NCI-H2227 treated with DMSO at 0.1 percent for 48 hours (cell line): ENCODE measurements at regions not wholly inside any gene's neighbourhood (a gene's known extent, or its start where the extent isn't known, plus 50 kb on each side); places are given as distances from the start of the nearest gene placed in this dataset.
"Not testable (repeated sequence)": the region's sequence is repeated elsewhere in the genome, so short reads cannot be mapped to it uniquely, and the experiment has no call there.

Experiments used
- DNase-seq: peaks from one replicate; lab custom pipeline; 2025; lab: John Stamatoyannopoulos, UW

DNA sequence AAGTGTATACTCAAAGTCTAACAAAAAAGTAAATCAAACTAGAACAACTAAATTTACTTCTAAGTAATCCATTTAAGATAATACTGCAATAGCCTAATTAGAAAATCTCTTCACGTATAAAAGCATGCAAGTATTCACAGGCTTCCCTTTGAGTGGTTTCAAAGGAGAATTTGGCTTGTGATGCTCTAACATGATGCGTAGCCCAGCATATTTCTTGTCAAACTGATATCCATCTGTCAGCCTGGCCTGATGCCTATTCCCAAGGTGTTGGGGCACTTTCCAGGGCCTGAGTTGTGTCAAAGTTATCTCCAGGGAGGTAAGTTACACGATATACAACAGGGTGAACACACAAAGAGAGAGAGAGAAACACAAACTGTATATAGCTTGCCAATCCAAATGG lies 287.0 kb upstream of the MAGEB18 start:
- no peak for DNase-seq

DNA sequence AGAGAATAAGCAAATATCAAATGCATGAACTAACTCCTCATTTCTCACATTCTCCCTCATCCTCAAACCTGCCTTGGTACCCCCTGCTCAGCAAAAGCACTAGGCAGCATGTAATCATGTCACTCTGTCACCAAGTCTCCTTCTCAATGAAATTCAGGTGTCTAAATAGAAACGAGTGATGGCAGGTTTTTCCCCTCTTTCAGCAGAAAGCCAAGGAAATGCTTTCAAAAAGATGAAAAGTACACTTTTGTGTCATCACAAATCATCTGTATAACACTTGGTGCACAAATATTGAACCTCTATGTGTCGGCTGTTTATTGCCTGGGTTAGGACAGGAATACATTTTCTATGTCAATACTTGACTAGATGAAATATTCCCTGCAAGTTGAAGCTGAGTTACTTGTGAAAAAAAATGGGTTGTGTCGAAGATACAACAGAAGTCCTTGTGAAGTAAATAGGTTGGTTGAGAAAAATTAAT lies 285.1 kb upstream of the MAGEB18 start:
- no peak for DNase-seq

DNA sequence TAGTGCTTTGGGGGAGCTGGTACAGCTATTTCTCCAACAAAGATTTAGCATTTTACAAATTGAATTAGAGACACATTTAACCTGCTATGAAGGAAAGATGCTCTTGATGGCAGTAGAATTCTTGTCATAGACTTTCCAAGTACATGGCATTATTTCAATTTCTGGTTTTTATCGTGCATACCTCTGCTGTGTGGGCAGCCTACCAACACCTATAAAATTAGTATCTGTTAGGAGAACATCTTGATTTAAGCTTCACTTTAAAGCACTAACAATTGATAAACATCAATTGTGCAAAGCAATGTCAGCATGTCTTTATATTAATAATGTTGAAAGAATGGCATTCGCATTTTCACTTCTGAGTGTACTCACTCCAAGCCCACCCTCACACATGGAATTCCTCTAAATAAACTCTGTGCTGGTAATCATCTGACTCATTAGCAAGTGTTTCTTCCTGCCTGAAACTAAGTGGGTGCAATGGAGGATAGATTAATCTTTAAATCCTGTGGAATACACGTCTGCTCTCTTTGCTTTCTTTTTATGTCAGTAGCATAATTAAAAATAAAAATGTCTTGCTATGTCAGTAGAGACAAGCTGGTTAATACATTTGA lies 279.8 kb upstream of the MAGEB18 start:
- no peak for DNase-seq

DNA sequence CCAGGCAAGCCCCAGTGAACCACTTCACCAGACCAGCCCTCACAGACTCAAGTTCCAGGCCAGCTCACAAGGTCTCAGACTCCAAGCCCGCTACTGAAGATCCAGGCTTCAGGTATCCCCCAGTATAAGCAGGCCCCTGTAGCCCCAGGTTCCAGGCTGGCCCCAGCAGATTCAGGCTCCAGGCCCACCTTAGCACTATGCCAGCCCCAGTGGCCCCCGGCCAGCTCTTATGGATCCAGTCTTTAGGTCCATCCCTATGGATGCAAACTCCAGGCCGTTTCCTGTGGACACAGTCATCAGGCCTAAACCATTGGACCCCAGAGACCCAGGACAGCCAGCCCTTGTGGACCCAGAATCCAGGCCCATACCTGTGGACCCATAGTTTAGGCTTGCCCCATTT lies 277.8 kb upstream of the MAGEB18 start:
- no peak for DNase-seq

DNA sequence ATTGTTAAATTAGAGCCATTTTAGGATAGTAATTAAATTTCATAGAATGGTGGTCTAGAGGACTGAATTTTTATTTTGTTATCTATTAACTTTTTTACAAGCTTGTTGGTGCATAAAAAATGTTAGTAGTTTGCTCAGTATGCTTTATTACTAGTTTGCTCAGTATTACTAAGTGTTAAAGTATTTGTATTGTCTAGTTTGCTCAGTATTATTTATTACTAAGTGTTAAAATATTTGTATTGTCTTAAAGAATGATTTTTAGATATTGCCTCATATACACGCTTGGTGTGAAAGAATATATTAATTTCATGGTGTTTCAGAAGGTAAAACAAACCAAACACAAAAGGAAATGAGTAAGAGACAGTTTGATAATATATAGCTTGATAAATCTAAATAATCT lies 268.4 kb upstream of the MAGEB18 start:
- no peak for DNase-seq

DNA sequence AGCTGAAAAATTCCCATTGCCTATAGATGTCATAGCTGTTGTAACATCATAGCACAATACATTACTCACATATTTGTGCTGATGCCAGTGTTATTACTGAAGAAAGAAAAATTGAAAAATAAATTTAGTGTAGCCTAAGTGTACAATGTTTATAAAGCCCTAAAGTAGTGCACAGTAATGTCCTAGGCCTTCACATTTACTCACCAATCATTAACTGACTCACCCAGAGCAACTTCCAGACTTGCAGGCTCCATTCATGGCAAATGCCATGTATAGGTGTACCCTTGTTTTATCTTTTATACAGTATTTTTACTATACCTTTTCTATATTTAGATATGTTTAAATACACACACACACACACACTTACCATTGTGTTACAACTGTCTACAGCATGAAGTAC lies 265.4 kb upstream of the MAGEB18 start:
- DNase-seq: no peak

DNA sequence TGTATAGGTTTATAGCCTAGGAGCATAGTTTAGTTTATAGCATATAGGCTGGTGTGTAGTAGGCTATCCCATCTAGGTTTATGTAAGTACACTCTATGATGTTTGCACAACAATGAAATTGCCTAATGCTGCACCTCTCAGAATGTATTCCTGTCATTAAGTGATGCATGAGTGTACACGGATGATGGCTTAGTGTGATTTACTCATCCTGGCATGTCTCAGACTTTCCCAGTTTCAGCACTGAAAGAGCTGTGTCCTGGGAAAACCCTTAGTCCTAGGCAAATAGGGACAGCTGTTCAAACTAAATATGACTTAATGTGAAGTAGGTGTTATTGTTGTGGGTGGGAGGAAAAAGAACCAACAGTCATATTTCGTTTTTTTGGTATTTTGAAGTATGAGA lies 264.9 kb upstream of the MAGEB18 start:
- no peak for DNase-seq

DNA sequence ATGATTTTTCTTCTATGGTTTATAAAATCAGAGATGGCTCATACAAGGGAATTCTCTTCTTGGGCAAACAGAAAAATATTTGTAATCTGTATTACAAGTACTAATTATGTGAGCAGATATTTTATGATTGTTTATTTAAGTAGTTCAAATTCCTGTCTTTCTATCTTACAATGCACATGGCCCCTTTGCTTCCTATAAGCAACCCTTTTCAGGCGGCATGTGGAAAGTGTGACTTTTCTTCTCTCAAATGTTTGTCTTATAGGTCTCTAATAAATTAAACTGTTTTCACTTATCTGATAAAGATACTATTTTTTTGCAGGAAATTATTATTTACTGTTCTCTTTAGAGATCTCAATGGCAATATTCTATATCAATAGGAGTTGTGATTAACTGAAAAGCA lies 259.3 kb upstream of the MAGEB18 start:
- no peak for DNase-seq

DNA sequence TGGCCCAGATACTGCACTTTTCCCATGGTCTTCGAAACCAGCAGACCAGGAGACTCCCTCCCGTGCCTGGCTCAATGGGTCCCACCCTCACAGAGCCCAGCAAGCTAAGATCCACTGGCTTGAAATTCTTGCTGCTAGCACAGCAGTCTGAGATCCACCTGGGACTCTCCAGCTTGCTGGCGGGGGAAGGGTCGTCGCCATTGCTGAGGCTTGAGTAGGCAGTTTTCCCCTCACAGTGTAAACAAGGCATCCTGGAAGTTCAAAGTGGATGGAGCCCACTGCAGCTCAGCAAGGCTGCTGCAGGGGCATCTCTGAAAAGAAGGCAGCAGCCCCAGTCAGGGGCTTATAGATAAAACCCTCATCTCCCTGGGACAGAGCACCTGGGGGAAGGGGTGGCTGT lies 255.6 kb upstream of the MAGEB18 start:
- not testable (repeated sequence) for DNase-seq

DNA sequence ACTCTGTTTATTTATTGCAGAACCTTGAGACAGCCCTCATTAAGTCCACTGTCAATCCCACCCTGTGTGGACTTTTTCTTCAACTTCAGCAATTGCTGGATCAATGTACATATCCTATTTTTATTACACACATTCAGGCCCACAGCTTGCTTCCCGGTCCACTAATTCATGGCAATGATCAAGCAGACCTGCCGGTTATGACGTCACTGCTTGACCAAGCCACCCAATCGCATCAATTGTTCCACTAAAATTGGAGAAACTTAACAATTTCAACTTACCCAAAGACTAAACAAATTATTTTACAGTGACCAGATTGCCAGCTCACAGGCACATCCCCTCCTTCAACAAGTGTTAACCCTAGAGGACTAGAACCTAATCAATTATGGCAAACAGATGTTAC lies 240.4 kb upstream of the MAGEB18 start:
- no peak for DNase-seq

DNA sequence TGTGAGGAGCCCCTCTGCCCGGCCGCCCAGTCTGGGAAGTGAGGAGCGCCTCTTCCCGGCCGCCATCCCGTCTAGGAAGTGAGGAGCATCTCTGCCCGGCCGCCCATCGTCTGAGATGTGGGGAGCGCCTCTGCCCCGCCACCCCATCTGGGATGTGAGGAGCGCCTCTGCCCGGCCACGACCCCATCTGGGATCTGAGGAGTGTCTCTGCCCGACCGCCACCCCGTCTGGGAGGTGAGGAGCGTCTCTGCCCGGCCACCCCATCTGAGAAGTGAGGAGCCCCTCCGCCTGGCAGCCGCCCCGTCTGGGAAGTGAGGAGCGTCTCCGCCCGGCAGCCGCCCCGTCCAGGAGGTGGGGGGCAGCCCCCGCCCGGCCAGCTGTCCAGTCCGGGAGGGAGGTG lies 232.4 kb upstream of the MAGEB18 start:
- not testable (repeated sequence) for DNase-seq

DNA sequence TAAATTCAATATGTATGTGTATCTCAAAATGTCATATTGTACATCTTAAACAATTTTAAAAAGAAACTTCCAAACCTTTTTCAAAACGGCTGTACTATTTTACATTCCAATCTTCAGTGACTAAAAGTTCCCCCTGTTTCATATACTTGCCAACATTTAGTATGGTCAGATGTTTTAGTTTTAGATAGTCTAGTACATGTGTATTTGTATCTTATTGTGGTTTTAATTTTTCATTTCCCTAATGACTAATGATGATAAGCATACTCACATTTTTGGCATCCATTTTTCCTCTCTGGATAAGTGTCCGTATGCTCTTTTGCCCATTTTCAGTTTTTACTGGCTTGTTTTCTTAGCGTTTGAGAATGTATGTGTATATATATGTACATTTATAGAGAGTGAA lies 212.2 kb upstream of the MAGEB18 start:
- no peak for DNase-seq

DNA sequence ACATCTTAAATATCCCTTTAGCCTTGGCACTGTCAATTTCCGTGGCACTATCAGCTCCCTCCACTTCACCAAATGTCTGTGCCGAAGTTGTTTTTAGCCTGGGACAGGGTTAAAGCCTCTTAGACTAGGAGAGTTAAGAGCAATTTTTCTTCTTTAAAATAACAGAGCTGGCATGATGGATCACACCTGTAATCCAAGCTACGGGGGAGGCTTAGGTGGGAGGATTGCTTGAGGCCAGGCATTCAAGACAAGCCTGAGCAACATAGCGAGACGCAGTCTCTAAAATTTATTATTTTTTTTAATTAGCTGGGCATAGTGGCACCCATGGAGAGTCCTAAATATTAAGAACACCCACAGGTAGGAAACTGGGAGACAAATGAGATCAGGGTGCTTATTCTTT lies 209.8 kb upstream of the MAGEB18 start:
- DNase-seq: no peak

DNA sequence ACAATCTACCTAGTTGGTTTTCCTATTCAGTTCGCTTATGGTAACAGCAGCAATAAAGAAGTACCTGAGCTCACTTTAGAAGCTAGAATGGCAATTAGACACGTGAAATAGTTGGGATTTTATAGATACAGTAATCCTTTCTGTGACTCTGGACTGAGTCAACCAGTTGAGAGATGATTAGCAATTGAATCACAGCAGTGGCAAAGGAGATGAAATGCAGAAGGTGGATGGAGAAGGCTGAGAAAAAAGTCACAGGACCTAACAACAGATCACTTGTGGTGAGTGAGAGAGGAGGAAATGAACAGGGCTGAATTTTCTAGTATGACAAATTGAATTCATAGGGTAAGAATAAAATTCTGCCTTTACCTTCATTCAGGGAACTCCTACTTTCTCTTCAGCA lies 197.1 kb upstream of the MAGEB18 start:
- no peak for DNase-seq

DNA sequence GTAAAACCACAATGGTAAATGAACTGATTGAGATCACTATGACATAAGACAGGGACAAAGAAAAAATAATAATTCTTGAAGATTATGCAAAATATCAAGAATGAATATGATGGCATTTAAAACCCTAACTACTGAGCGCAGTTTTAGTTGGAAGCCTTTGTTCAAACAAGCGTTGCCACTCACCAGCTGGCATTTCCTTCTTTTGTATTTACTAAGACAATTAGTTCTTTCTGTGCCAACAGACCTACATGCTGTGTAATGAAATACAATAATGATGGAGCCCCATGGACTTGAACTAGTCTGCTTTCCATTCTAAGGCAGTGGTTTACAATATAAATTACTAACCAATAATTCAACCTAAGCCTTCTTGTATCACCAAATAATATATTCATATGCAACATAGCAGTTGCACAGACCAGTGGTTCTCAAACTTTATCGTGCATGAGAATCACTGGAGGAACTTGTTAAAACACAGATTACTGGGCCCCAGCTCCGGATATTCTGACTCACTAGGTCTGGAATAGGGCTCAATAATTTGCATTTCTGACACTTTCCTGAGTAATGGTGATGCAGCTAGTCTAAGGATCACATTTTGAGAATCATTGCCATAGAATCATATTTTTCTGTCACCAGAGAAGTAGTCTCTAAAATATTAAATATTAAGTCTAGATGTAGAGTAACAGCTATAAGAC lies 196.4 kb upstream of the MAGEB18 start:
- DNase-seq: no peak

DNA sequence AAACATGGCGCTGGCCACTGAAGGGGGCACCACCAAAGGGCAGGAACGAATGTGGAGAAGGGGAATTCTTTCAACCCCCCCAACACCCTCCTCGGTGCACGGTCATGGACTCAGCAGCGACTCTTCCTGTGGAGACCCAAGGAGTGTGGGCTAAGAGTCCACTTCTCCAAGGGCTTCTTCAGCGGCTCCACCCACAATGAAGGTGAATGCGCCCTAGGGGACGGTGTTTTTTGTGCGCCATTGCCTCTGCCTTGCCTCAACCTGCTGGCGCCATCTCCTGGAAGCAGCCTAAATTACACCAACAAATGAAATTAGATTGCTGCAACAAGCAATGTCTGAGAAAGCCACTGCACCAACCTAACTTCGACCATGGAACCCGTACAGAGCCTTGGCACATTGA lies 169.2 kb upstream of the MAGEB18 start:
- no peak for DNase-seq

DNA sequence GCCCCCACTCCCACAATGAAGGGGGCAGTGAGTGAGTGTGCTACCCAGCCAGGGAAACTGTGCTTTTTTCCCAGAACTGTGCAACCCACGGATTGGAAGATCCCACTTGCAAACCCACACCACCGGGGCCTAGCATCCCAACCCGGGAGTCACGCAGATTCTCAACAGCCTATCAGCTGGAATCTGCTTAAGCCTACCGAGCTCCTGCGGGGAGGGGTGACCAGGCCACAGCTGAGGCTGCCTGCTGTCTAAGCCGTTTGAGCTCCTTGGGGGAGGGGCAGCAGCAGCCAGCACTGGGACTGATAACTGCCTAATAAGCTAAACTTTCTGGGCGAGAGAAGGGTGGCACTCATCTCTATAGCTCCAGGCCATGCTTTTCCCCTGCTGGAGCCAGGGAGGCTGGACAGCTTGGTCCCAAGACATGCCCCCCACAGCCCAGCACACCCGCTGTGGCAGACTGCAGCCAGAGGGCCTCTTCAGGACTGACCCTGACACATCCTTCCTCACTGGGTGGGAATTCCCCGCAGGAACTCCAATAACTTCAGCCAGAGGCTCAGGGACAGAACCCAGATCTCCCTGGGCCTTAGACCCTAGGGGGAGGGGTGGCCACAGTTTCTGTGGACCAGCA lies 161.3 kb upstream of the MAGEB18 start:
- no peak for DNase-seq

DNA sequence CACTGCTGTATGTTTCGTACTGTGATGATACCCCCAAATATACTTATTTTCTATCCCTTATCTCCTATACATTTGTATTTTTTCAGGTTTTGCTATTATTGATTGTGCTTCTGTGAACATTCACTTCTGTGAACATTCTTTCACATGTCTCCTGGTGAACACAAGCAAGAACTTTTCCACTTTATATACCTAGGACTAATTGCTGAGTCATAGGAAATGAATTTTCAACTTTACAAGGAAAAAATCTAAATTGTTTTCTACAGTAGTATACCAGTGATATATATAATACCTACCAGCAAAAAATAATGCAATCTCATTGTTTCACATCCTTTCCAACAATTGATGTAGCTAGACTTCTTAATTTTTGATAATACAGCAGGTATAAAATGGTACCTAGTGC lies 139.5 kb upstream of the MAGEB18 start:
- DNase-seq: no peak

DNA sequence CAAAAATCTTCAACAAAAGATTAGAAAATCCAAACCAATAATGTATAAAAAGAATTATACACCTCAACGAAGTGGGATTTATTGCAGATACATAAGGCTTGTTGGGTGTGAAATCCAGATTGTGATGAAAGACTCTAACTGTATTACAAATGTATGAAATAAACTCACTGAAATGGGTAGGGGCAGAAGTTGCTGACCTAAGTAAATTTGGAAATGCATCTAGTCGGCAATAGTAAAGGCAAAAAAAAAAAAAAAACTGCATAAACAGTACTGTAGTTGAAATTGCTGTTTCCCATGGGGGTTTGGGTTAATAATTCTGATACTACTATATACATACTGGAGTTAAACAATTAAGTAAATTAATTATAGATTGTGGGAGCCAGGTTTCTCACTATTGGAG lies 130.7 kb upstream of the MAGEB18 start:
- DNase-seq: no peak

DNA sequence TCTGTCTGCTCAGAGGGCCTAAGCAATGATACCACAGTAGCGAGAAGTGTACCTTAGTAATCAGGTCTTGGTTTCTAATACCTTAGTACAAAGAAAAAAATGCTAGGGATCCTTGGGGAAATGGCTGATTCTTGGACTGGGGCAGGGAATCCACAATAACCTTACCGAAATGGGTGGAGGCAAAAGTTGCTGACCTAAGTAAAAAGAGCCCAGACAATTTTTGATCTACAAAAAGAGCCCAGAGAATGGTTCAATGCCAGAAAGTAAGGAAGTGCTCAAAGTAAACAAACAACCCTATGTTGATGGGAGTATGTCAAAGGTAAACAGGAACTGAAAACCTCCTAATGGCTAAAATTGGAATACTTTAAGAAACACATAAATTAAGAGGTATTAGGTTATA lies 130.1 kb upstream of the MAGEB18 start:
- no peak for DNase-seq

DNA sequence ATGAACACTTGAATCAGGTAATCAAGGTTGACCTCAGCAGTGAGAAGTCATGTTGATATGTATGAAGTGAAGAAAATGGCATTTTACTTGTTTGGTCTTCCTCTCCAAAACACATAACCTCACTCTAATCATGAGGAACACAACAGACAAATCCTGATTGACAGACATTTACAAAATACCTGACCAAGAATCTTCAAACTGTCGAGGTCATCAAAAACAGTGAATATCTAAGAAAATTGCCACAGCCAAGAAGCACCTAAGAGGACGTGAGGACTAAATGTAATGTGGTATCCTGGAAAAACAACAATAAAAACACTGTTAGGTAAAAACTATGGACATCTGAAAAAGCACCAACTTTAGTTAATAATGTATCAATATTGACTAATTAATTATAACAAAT lies 129.5 kb upstream of the MAGEB18 start:
- no peak for DNase-seq

DNA sequence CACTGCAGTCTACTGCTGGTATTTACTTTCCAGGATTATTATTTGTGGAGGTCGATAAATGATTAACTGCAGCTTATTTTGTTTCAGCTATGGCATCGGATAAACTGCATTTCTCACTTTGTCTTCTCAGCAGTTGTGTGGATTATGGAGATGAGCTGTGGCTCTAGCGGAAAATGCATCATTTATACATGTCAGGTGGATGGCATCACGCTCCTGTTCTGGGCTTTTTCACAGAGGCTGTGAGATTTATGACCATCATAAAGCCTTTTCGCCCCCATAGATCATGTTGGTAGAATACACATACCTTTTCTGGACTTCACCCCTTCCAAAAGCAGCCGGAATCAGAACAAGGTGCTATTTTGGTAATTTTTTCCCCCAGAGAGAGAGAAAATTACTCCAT lies 118.8 kb upstream of the MAGEB18 start:
- no peak for DNase-seq

DNA sequence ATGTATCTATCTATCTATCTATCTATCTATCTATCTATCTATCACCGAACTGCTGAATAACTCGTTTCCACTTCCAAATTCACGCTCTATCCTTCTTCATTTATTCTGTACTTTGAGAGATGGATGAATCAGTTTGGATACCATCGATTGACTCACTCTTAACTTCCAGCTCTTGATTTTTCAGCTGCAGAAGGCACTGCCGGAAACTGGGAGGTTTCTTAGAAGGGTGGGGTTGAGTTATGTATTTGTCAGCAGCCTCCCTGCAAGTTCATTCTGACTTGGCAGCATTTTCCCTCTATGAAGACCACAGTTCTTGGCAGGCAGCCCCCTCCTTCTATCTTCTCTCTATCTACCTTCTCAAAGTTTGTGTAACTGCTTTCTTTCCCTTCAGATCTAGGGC lies 112.0 kb upstream of the MAGEB18 start:
- DNase-seq: no peak
